Neural cell (in vitro differentiated cells): ENCODE measurements at regions not wholly inside any gene's neighbourhood (a gene's known extent, or its start where the extent isn't known, plus 50 kb on each side); places are given as distances from the start of the nearest gene placed in this dataset.

Experiments
- H2AFZ ChIP-seq: fragments of 200-600, 300-800 bp; sonication (generic), shearing (Covaris generic); 2 replicates; pipeline ENCODE4 v1.6.0; 2014; ENCODE audit warnings: low read depth, mild to moderate bottlenecking, antibody characterized with exemption, low read length, moderate library complexity
- H3F3A ChIP-seq: fragments of 200-600 bp; shearing (Covaris generic); 2 replicates; pipeline ENCODE4 v1.6.1; 2016; ENCODE audit warnings: mild to moderate bottlenecking, moderate library complexity, mixed read lengths, antibody characterized with exemption, low read length; ENCODE audit not compliant: insufficient read depth, poor library complexity, severe bottlenecking
- H3K27ac ChIP-seq: fragments of 200-600, 300-800 bp; sonication (generic), shearing (Covaris generic); 2 replicates; pipeline ENCODE4 v1.5.1; 2014; ENCODE audit warnings: mild to moderate bottlenecking, low read length, moderate library complexity
- H3K27me3 ChIP-seq: fragments of 300-800, 200-600 bp; sonication (generic), shearing (Covaris generic); 2 replicates; pipeline ENCODE4 v1.6.0; 2014; ENCODE audit warnings: mild to moderate bottlenecking, low read depth, low read length, moderate library complexity; ENCODE audit not compliant: insufficient read depth
- H3K36me3 ChIP-seq: fragments of 300-800, 200-600 bp; sonication (generic), shearing (Covaris generic); 2 replicates; pipeline ENCODE4 v1.5.1; 2014; ENCODE audit warnings: mild to moderate bottlenecking, antibody characterized with exemption, low read length, moderate library complexity; ENCODE audit not compliant: insufficient read depth
- H3K4me2 ChIP-seq: fragments of 300-800, 200-600 bp; sonication (generic), shearing (Covaris generic); 2 replicates; pipeline ENCODE4 v1.6.0; 2014; ENCODE audit warnings: mild to moderate bottlenecking, low read length
- H3K4me3 ChIP-seq: fragments of 300-800, 200-600 bp; sonication (generic), shearing (Covaris generic); 2 replicates; pipeline ENCODE4 v1.5.1; 2014; ENCODE audit warnings: mild to moderate bottlenecking, low read length, moderate library complexity
- H3K79me2 ChIP-seq: fragments of 200-600 bp; shearing (Covaris generic); replicated peaks from 2 replicates; pipeline ENCODE4 v1.6.0; 2014; ENCODE audit warnings: mild to moderate bottlenecking, low read length, moderate library complexity; ENCODE audit not compliant: insufficient read depth
- H3K9ac ChIP-seq: fragments of 300-800, 200-600 bp; sonication (generic), shearing (Covaris generic); 2 replicates; pipeline ENCODE4 v1.6.1; 2016; ENCODE audit warnings: mild to moderate bottlenecking, low read length, mixed read lengths
- H3K9me2 ChIP-seq: fragments of 200-600 bp; shearing (Covaris generic); 2 replicates; pipeline ENCODE4 v1.6.1; 2016; ENCODE audit warnings: mild to moderate bottlenecking, low read length, mixed read lengths; ENCODE audit not compliant: insufficient read depth
- H3K9me3 ChIP-seq: fragments of 200-600, 300-800 bp; sonication (generic), shearing (Covaris generic); 2 replicates; pipeline ENCODE4 v1.6.1; 2016; ENCODE audit warnings: mild to moderate bottlenecking, mixed run types, low read length, moderate library complexity, mixed read lengths
- H4K20me1 ChIP-seq: fragments of 200-600 bp; shearing (Covaris generic); 2 replicates; pipeline ENCODE4 v1.6.1; 2016; ENCODE audit warnings: mild to moderate bottlenecking, mixed run types; ENCODE audit not compliant: insufficient read depth
- CTCF ChIP-seq: fragments of 450-650 bp; IDR thresholded peaks from 2 replicates; pipeline ENCODE4 v1.5.1; 2014; ENCODE audit warnings: antibody characterized with exemption, mild to moderate bottlenecking, moderate library complexity; ENCODE audit not compliant: poor library complexity, severe bottlenecking
- EP300 ChIP-seq: fragments of 450-650 bp; conservative IDR thresholded peaks from 2 replicates; pipeline ENCODE4 v1.6.1; 2014; ENCODE audit warnings: antibody characterized with exemption, mild to moderate bottlenecking, moderate library complexity; ENCODE audit not compliant: poor library complexity, severe bottlenecking
- EZH2 ChIP-seq: fragments of 200-600, 300-800 bp; shearing (Covaris generic), sonication (generic); IDR thresholded peaks from 2 replicates; pipeline ENCODE4 v1.6.1; 2014; ENCODE audit warnings: antibody characterized with exemption, low read length, borderline replicate concordance, mild to moderate bottlenecking; ENCODE audit not compliant: insufficient read depth, poor library complexity, severe bottlenecking
- MXI1 ChIP-seq: fragments of 450-650 bp; conservative IDR thresholded peaks from 2 replicates; pipeline ENCODE4 v1.6.1; 2014; ENCODE audit warnings: antibody characterized with exemption, mild to moderate bottlenecking; ENCODE audit not compliant: poor library complexity, severe bottlenecking
- POLR2AphosphoS5 ChIP-seq: IDR thresholded peaks from 2 replicates; pipeline ENCODE4 v1.6.1; 2012
- RAD21 ChIP-seq: fragments of 450-650 bp; conservative IDR thresholded peaks from 2 replicates; pipeline ENCODE4 v1.6.1; 2014; ENCODE audit warnings: antibody characterized with exemption, mild to moderate bottlenecking, moderate library complexity
- SMC3 ChIP-seq: fragments of 450-650 bp; conservative IDR thresholded peaks from 2 replicates; pipeline ENCODE4 v1.6.1; 2014; ENCODE audit warnings: antibody characterized with exemption, mild to moderate bottlenecking, moderate library complexity; ENCODE audit not compliant: poor library complexity
- TAF1 ChIP-seq: IDR thresholded peaks from 2 replicates; pipeline ENCODE4 v1.6.1; 2012; ENCODE audit warnings: low read depth
- TF ChIP-seq, protein P1 (sequence below): IDR thresholded peaks from 2 replicates; pipeline ENCODE4 v1.6.1; 2012; ENCODE audit warnings: borderline replicate concordance

DNA sequence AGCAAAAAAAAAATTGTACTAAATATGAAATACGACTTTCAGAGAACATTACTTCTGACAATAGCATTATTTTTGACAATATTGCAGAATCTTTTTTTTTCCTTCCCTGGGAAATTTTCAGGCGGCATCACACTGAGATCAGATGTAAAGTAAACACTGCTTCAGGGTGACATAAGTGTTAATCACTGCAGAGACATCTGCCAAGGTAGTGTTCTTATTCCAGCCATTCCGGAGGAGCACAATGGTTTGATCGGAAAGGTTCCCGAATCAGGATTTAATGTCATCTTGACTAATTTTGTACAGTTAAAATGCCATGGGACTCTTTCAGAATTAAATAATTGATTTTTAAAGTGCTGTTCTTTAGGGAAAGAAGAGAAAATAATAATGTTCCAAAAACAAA is 56.7 kb upstream of the ZNF236 start:
- Histone ChIP-seq H3K27me3 (no peaks in the 10 kb centered on the region), H3K4me3 (no peak overlapping the region), H3K9ac (peak overlapping the region; percentile 18), H3K9me2 (no peaks in the 10 kb centered on the region), H4K20me1 (no peaks in the 10 kb centered on the region), H3K36me3 (no peaks in the 10 kb centered on the region), H3K4me2 (no peak overlapping the region), H2AFZ (no peak overlapping the region), H3K27ac (peak overlapping the region; percentile 28), H3K79me2 (no peaks in the 10 kb centered on the region), H3K9me3 (no peaks in the 10 kb centered on the region), H3F3A (no peaks in the 10 kb centered on the region)
- TF ChIP-seq EP300 (peak; percentile 33), POLR2AphosphoS5 (peak; percentile 31), CTCF (no peak)
- TF ChIP-seq, protein P1, sequence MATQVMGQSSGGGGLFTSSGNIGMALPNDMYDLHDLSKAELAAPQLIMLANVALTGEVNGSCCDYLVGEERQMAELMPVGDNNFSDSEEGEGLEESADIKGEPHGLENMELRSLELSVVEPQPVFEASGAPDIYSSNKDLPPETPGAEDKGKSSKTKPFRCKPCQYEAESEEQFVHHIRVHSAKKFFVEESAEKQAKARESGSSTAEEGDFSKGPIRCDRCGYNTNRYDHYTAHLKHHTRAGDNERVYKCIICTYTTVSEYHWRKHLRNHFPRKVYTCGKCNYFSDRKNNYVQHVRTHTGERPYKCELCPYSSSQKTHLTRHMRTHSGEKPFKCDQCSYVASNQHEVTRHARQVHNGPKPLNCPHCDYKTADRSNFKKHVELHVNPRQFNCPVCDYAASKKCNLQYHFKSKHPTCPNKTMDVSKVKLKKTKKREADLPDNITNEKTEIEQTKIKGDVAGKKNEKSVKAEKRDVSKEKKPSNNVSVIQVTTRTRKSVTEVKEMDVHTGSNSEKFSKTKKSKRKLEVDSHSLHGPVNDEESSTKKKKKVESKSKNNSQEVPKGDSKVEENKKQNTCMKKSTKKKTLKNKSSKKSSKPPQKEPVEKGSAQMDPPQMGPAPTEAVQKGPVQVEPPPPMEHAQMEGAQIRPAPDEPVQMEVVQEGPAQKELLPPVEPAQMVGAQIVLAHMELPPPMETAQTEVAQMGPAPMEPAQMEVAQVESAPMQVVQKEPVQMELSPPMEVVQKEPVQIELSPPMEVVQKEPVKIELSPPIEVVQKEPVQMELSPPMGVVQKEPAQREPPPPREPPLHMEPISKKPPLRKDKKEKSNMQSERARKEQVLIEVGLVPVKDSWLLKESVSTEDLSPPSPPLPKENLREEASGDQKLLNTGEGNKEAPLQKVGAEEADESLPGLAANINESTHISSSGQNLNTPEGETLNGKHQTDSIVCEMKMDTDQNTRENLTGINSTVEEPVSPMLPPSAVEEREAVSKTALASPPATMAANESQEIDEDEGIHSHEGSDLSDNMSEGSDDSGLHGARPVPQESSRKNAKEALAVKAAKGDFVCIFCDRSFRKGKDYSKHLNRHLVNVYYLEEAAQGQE = peak; percentile 60

DNA sequence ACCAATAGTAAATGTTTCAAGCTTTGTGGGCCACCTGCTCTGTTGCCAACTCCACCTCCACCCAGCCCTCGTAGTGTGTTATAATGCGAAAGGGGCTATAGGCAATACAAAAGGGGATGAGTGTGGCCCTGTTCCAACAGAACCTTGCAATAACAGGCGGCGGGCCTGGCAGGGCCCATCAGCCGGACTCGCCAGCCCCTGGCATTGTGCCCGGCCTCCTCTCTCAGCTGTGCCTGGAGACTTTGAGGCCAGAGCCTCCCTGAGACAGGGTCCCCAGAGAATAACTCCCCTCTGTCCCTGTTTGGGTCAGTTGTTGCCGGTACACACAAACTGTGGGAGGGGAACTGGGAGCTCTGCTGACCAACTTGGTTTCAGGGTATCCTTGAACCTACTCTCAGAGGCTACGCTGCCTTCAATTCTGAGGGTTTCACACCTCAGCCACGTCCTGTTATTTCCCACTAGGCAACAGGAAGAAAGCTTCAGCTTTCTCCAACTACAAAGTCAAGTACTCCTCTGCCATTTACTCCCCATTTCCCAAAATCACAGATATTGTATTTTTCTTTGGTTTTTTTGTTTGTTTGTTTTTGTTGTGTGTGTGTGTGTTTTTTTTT is 58.0 kb upstream of the ZNF236 start:
- no peaks in the 10 kb centered on the region for H3K9me3 ChIP-seq
- no peak overlapping the region for H2AFZ ChIP-seq
- H3K36me3 ChIP-seq = no peaks in the 10 kb centered on the region
- H3K4me2 ChIP-seq = no peak overlapping the region
- no peaks in the 10 kb centered on the region for H3F3A ChIP-seq
- H3K9ac ChIP-seq = no peak overlapping the region
- no peaks in the 10 kb centered on the region for H3K27me3 ChIP-seq
- TF ChIP-seq RAD21 (no peak), EZH2 (no peak), EP300 (no peak), SMC3 (no peak), TAF1 (no peak), POLR2AphosphoS5 (no peak), MXI1 (no peak), CTCF (no peak)
- TF ChIP-seq, protein P1 = no peak
- H3K27ac ChIP-seq = no peak overlapping the region
- no peaks in the 10 kb centered on the region for H4K20me1 ChIP-seq
- H3K79me2 ChIP-seq = no peaks in the 10 kb centered on the region
- H3K9me2 ChIP-seq = no peaks in the 10 kb centered on the region
- H3K4me3 ChIP-seq = no peak overlapping the region
